ENCODE measurements at regions not wholly inside any gene's neighbourhood (a gene's known extent, or its start where the extent isn't known, plus 50 kb on each side); places are given as distances from the start of the nearest gene placed in this dataset.

DNA sequence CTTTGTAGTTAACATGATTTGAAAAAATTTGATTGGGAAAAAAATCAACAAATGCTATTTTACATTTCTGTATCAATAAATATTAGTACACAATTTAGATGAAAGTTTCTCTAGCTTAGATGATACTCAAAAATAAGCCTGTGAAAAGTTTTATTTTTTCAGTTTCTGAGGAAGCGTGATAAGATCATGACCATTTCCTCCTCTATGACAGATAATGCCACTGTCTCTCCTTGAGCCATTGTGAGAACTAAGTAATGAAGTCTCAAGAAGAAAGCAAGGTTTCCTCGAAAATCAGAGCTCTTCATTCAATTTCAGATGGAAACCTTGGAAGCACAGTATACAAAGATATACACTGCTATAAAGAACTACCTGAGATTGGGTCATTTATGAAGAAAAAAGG is 395.0 kb downstream of the HDGFL1 start:
- intact Hi-C loops (cut with DNase I) = no loop called here
- no peak overlapping the region for H3K27ac ChIP-seq (ENCODE audit: low read depth in 1 of 2, low read length in 2 of 2)
- DNase-seq (no peak), ATAC-seq (ENCODE audit: low FRiP score) (no peak)
- H3K4me1 ChIP-seq (ENCODE audit: control insufficient read depth in 1 of 2, insufficient read depth in 2 of 2, low read length in 2 of 2) = no peaks in the 10 kb centered on the region
- no peaks in the 10 kb centered on the region for H3K36me3 ChIP-seq (ENCODE audit: control insufficient read depth in 1 of 2, insufficient read depth in 2 of 2, low read length in 1 of 2)
- no peaks in the 10 kb centered on the region for H3K27me3 ChIP-seq (ENCODE audit: control insufficient read depth in 1 of 2, insufficient read depth in 2 of 2, low read length in 1 of 2)
- H3K9me3 ChIP-seq (ENCODE audit: control insufficient read depth, low read length) = peaks cover 2% of the 10 kb centered on the region
- WGBS, 2 donors = 96 to 99% methylated on average over 2 of the region's 2 CpGs
- H3K4me3 ChIP-seq (ENCODE audit: low read length in 2 of 2) = no peak overlapping the region

DNA sequence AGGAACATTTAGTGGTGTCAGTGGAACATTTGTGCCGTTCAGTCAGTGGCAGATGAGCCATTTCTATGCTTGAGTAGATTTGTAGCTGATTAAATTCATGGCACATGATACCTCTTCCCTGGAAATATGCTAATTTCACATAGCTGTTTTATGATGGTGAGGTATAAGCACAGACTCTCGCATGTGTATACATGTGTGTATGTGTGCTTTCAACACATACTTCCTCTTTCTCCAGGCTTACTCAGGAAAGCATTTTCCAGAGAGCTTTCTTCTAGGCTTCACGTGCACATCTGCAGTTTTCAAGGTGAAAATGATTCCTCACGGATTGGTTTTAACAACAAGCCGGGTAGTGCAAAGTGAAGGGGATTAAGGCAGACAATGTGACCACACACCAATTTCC is 396.5 kb downstream of the HDGFL1 start:
- intact Hi-C loops (cut with DNase I) = no loop called here
- H3K9me3 ChIP-seq (ENCODE audit: control insufficient read depth, low read length) = peaks cover 2% of the 10 kb centered on the region

DNA sequence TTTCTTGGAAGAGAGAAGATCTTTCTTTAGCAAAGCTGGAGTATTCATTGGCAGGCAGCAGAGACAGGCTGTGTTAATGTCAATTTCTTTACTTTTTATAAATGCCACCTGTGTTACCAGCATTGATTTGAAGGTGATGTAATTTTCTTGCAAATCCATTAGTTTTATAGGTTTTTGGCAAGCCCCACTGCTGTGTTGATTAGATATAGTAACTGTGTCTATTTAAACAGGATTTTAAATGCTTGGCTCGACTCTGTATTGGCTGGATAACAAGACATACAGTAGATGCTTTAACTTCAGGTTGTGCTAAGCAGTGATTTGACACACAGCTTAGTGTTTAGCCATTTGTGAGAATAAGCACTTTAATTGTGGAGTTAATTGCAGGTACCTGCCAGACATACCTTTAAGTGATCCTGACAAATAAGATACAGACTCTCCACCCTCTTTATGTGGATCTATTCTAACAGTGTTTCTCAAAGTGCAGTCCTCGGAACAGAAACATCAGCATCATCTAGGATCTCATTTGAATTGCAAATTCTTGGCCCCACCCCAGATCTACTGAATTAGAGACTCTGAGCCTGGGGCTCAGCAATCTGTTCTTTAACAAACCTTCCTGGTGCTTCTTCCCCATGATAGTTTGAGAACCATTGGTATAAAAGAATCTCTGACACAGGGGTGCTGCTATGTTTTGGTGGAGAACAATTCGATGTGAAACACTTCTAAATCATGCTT is 397.5 kb downstream of the HDGFL1 start:
- Histone ChIP-seq H3K4me3 (ENCODE audit: low read length in 2 of 2) (no peak overlapping the region), H3K27me3 (ENCODE audit: control insufficient read depth in 1 of 2, insufficient read depth in 2 of 2, low read length in 1 of 2) (no peaks in the 10 kb centered on the region), H3K27ac (ENCODE audit: low read depth in 1 of 2, low read length in 2 of 2) (no peak overlapping the region), H3K36me3 (ENCODE audit: control insufficient read depth in 1 of 2, insufficient read depth in 2 of 2, low read length in 1 of 2) (no peaks in the 10 kb centered on the region), H3K4me1 (ENCODE audit: control insufficient read depth in 1 of 2, insufficient read depth in 2 of 2, low read length in 2 of 2) (no peaks in the 10 kb centered on the region), H3K9me3 (ENCODE audit: control insufficient read depth, low read length) (peaks cover 2% of the 10 kb centered on the region)
- ATAC-seq (ENCODE audit: low FRiP score) = no peak
- no peak for DNase-seq
- WGBS, 2 donors = 64 to 66% methylated on average over 3 of the region's 3 CpGs
- intact Hi-C loops (cut with DNase I) = no loop called here

More for the DNA sequence above, 396.5 kb downstream of the HDGFL1 start:
- H3K4me3 ChIP-seq (ENCODE audit: low read length in 2 of 2) = no peak overlapping the region
- no peaks in the 10 kb centered on the region for H3K36me3 ChIP-seq (ENCODE audit: control insufficient read depth in 1 of 2, insufficient read depth in 2 of 2, low read length in 1 of 2)
- no peak for ATAC-seq (ENCODE audit: low FRiP score)
- DNase-seq = no peak
- 79 to 86% methylated on average over 5 of the region's 5 CpGs for WGBS, 2 donors
- H3K27ac ChIP-seq (ENCODE audit: low read depth in 1 of 2, low read length in 2 of 2) = no peak overlapping the region
- no peaks in the 10 kb centered on the region for H3K4me1 ChIP-seq (ENCODE audit: control insufficient read depth in 1 of 2, insufficient read depth in 2 of 2, low read length in 2 of 2)
- no peaks in the 10 kb centered on the region for H3K27me3 ChIP-seq (ENCODE audit: control insufficient read depth in 1 of 2, insufficient read depth in 2 of 2, low read length in 1 of 2)

DNA sequence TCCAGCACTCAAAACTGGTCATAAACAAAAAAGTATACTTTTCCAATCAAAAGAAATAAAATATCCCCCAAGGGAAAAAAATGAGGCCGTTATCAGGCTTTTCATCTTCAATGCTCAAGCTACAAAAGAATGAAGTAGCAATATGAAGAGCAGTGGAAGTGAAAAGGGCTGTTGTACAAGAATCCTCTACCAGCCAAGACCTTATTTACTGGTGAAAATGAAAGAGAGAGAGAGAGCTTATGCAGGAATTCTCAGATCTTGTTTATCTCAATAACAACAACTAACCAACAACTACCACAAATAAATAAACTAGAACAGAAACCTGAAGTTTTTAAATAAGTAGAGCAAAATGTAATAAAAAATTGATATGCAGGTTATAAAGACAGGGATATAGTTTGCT is 400.6 kb downstream of the HDGFL1 start:
- no peaks in the 10 kb centered on the region for H3K4me1 ChIP-seq (ENCODE audit: control insufficient read depth in 1 of 2, insufficient read depth in 2 of 2, low read length in 2 of 2)
- H3K9me3 ChIP-seq (ENCODE audit: control insufficient read depth, low read length) = peaks cover 2% of the 10 kb centered on the region
- no peak overlapping the region for H3K4me3 ChIP-seq (ENCODE audit: low read length in 2 of 2)
- intact Hi-C loops (cut with DNase I) = no loop called here
- no peaks in the 10 kb centered on the region for H3K36me3 ChIP-seq (ENCODE audit: control insufficient read depth in 1 of 2, insufficient read depth in 2 of 2, low read length in 1 of 2)
- no peaks in the 10 kb centered on the region for H3K27me3 ChIP-seq (ENCODE audit: control insufficient read depth in 1 of 2, insufficient read depth in 2 of 2, low read length in 1 of 2)
- DNase-seq (no peak), ATAC-seq (ENCODE audit: low FRiP score) (no peak)
- no peak overlapping the region for H3K27ac ChIP-seq (ENCODE audit: low read depth in 1 of 2, low read length in 2 of 2)
- 95 to 97% methylated on average over 1 of the region's 1 CpG for whole genome bisulfite sequencing, 2 donors

GRCh38 chr6:22972771-22973170 is 403.4 kb downstream of the HDGFL1 start:
- Histone ChIP-seq H3K27ac (ENCODE audit: low read depth in 1 of 2, low read length in 2 of 2) (no peak overlapping the region), H3K27me3 (ENCODE audit: control insufficient read depth in 1 of 2, insufficient read depth in 2 of 2, low read length in 1 of 2) (no peaks in the 10 kb centered on the region), H3K4me3 (ENCODE audit: low read length in 2 of 2) (no peak overlapping the region), H3K9me3 (ENCODE audit: control insufficient read depth, low read length) (peaks cover 2% of the 10 kb centered on the region), H3K4me1 (ENCODE audit: control insufficient read depth in 1 of 2, insufficient read depth in 2 of 2, low read length in 2 of 2) (no peaks in the 10 kb centered on the region), H3K36me3 (ENCODE audit: control insufficient read depth in 1 of 2, insufficient read depth in 2 of 2, low read length in 1 of 2) (no peaks in the 10 kb centered on the region)
- 95 to 97% methylated on average over 3 of the region's 3 CpGs for WGBS, 2 donors
- DNase-seq = no peak
- intact Hi-C loops (cut with DNase I) = no loop called here
- ATAC-seq (ENCODE audit: low FRiP score) = no peak

GRCh38 chr6:22975079-22975478 is 405.7 kb downstream of the HDGFL1 start:
- no peak for DNase-seq

GRCh38 chr6:22980446-22980845 is 411.1 kb downstream of the HDGFL1 start:
- 93 to 94% methylated on average over 2 of the region's 2 CpGs for WGBS, 2 donors

More at GRCh38 chr6:22975079-22975478, 405.7 kb downstream of the HDGFL1 start:
- Histone ChIP-seq H3K4me1 (ENCODE audit: control insufficient read depth in 1 of 2, insufficient read depth in 2 of 2, low read length in 2 of 2) (no peaks in the 10 kb centered on the region), H3K4me3 (ENCODE audit: low read length in 2 of 2) (no peak overlapping the region), H3K27ac (ENCODE audit: low read depth in 1 of 2, low read length in 2 of 2) (no peak overlapping the region), H3K27me3 (ENCODE audit: control insufficient read depth in 1 of 2, insufficient read depth in 2 of 2, low read length in 1 of 2) (no peaks in the 10 kb centered on the region), H3K9me3 (ENCODE audit: control insufficient read depth, low read length) (no peaks in the 10 kb centered on the region), H3K36me3 (ENCODE audit: control insufficient read depth in 1 of 2, insufficient read depth in 2 of 2, low read length in 1 of 2) (no peaks in the 10 kb centered on the region)
- no peak for ATAC-seq (ENCODE audit: low FRiP score)
- intact Hi-C loops (cut with DNase I) = no loop called here
- 35 to 53% methylated on average over 1 of the region's 1 CpG for WGBS, 2 donors

DNA sequence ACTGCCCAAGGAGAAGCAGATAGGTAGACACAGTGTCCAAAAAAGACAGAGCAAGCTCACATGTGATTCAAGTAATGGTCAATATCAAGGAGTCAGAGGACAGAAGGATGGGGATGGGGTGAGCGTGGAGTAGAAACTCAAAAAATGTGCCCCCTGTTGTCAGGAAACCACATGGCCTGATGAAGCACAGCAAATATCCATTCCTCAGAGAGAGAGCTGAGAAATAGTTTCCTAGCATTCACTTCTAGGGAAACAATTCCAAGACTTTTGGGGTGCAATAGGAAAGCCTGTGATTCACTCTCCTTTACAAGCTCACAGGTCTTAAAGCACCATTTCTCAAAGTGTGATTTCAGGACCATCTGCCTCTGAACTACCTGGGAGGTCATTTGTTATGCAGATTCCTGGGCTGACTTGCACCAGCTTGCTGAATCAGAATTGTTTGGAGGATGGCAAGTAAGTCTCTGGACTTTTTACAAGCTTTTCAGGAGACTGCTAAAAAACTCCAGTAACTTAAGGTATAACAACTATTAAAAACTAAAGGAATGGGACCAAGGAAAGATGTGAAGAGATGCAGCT is 432.8 kb downstream of the HDGFL1 start:
- Histone ChIP-seq H3K4me3 (ENCODE audit: low read length in 2 of 2) (no peak overlapping the region), H3K27me3 (ENCODE audit: control insufficient read depth in 1 of 2, insufficient read depth in 2 of 2, low read length in 1 of 2) (no peaks in the 10 kb centered on the region), H3K4me1 (ENCODE audit: control insufficient read depth in 1 of 2, insufficient read depth in 2 of 2, low read length in 2 of 2) (peaks cover 0 to 2% of the 10 kb centered on the region in 2 donors), H3K27ac (ENCODE audit: low read depth in 1 of 2, low read length in 2 of 2) (no peak overlapping the region), H3K9me3 (ENCODE audit: control insufficient read depth, low read length) (no peaks in the 10 kb centered on the region), H3K36me3 (ENCODE audit: control insufficient read depth in 1 of 2, insufficient read depth in 2 of 2, low read length in 1 of 2) (no peaks in the 10 kb centered on the region)
- intact Hi-C loops (cut with DNase I) = loop anchor here in 1 of 2 donors (5.0 kb wide), 1 partner anchor 335 kb away; no protein-coding TSS in a partner anchor
- DNase-seq = no peak
- whole genome bisulfite sequencing, 2 donors = 96 to 100% methylated on average over 1 of the region's 1 CpG
- no peak for ATAC-seq (ENCODE audit: low FRiP score)

More at GRCh38 chr6:22980446-22980845, 411.1 kb downstream of the HDGFL1 start:
- Histone ChIP-seq H3K9me3 (ENCODE audit: control insufficient read depth, low read length) (no peaks in the 10 kb centered on the region), H3K27me3 (ENCODE audit: control insufficient read depth in 1 of 2, insufficient read depth in 2 of 2, low read length in 1 of 2) (no peaks in the 10 kb centered on the region), H3K27ac (ENCODE audit: low read depth in 1 of 2, low read length in 2 of 2) (no peak overlapping the region), H3K36me3 (ENCODE audit: control insufficient read depth in 1 of 2, insufficient read depth in 2 of 2, low read length in 1 of 2) (no peaks in the 10 kb centered on the region), H3K4me3 (ENCODE audit: low read length in 2 of 2) (no peak overlapping the region), H3K4me1 (ENCODE audit: control insufficient read depth in 1 of 2, insufficient read depth in 2 of 2, low read length in 2 of 2) (no peaks in the 10 kb centered on the region)
- no peak for ATAC-seq (ENCODE audit: low FRiP score)
- intact Hi-C loops (cut with DNase I) = no loop called here
- no peak for DNase-seq
